K562 (cell line): ENCODE measurements at regions not wholly inside any gene's neighbourhood (a gene's known extent, or its start where the extent isn't known, plus 50 kb on each side); places are given as distances from the start of the nearest gene placed in this dataset.
A peak's percentile ranks its signal among the peaks of the same experiment; 100 is the strongest.

Source experiments
- ATAC-seq: fragments of 200-7000 bp; cut with Tn5 transposase; 3 replicates; pipeline ENCODE4 v1.9.1; 2020; ENCODE audit warnings: moderate library complexity
- BruUV-seq: library from RNA; stranded (reverse); fragments of 400-500 nt; replicated peaks from 2 replicates; lab custom pipeline; 2021; lab: Mats Ljungman, UMichigan
- CTCF ChIA-PET: fragments of 300-600 bp; formaldehyde crosslinking; extraction: SDS; loops from one replicate; lab custom pipeline; 2021; ENCODE audit warnings: low intra/inter-chr PET ratio; lab: Yijun Ruan, JAX
- POLR2A ChIA-PET: fragments of 300-600, 350-650 bp; sonication (Branson Sonifier 250); formaldehyde crosslinking; extraction: SDS; loops from one replicate; lab custom pipeline; 2021; ENCODE audit warnings: antibody characterized with exemption, inconsistent platforms; lab: Yijun Ruan, JAX
- DNase-seq, 4 experiments: peaks; one replicate each; pipeline versions ENCODE4 v3.0.0 to v3.0.0-alpha.2; 2011 to 2018; ENCODE audit warnings: low spot score in 3 of 4, mixed read lengths in 3 of 4; ENCODE audit errors: extremely low read depth in 1 of 4
- FAIRE-seq: peaks from 2 replicates; lab custom pipeline; 2011; peaks lifted over from hg19 to GRCh38; lab: Jason Lieb, UNC
- H2AFZ ChIP-seq: 2 replicates; pipeline ENCODE4 v1.6.0; 2011; ENCODE audit warnings: low read depth, low read length, control low read depth, inconsistent platforms
- H3K27ac ChIP-seq: fragments of 200-600 bp; 3 replicates; pipeline ENCODE4 v1.8.0; 2011; ENCODE audit warnings: low read depth, mild to moderate bottlenecking, control low read depth, inconsistent platforms, low read length, moderate library complexity, mixed read lengths; ENCODE audit errors: extremely low read depth
- H3K27me3 ChIP-seq, 2 experiments: fragments of 300-600 bp in 1 of 2; 2 replicates in 1 of 2; 3 replicates in 1 of 2; pipeline versions ENCODE4 v1.6.0 to v1.8.0; 2011; ENCODE audit warnings: inconsistent platforms in 2 of 2, low read length in 2 of 2, mild to moderate bottlenecking in 1 of 2, mixed read lengths in 1 of 2, moderate library complexity in 1 of 2; ENCODE audit not compliant: control insufficient read depth in 2 of 2, insufficient read depth in 2 of 2
- H3K36me3 ChIP-seq: fragments of 300-600 bp; 3 replicates; pipeline ENCODE4 v1.8.0; 2011; ENCODE audit warnings: mild to moderate bottlenecking, low read length, inconsistent platforms; ENCODE audit not compliant: control insufficient read depth, insufficient read depth
- H3K4me1 ChIP-seq, 2 experiments: fragments of 200-600 bp in 1 of 2; replicated peaks in 1 of 2; 2 replicates in 1 of 2; 3 replicates in 1 of 2; pipeline versions ENCODE4 v1.5.1 to v1.8.0; 2011; ENCODE audit warnings: inconsistent platforms in 2 of 2, low read length in 2 of 2, mild to moderate bottlenecking in 1 of 2, mixed read lengths in 1 of 2, moderate library complexity in 1 of 2; ENCODE audit not compliant: control insufficient read depth in 2 of 2, insufficient read depth in 2 of 2
- H3K4me2 ChIP-seq: 2 replicates; pipeline ENCODE4 v1.6.1; 2011; ENCODE audit warnings: low read length, control low read depth, inconsistent platforms, mixed read lengths; ENCODE audit not compliant: insufficient read depth
- H3K4me3 ChIP-seq: fragments of 200-600 bp; sonication (generic), shearing (Covaris generic); 2 replicates; pipeline ENCODE4 v1.5.1; 2016; ENCODE audit warnings: control low read depth, inconsistent platforms
- H3K79me2 ChIP-seq: fragments of 200-600 bp; 3 replicates; pipeline ENCODE4 v1.8.0; 2011; ENCODE audit warnings: low read length, inconsistent platforms; ENCODE audit not compliant: control insufficient read depth, insufficient read depth
- H3K9ac ChIP-seq, 2 experiments: 2 replicates each; pipeline versions ENCODE4 v1.6.0 to v1.6.1; 2011; ENCODE audit warnings: low read depth in 2 of 2, low read length in 2 of 2, control low read depth in 1 of 2, inconsistent platforms in 1 of 2, mild to moderate bottlenecking in 1 of 2, mixed read lengths in 1 of 2; ENCODE audit not compliant: insufficient read depth in 1 of 2
- H3K9me1 ChIP-seq: one replicate; pipeline ENCODE4 v1.6.0; 2011; ENCODE audit warnings: inconsistent platforms, mild to moderate bottlenecking, low read length, moderate library complexity; ENCODE audit not compliant: control insufficient read depth, insufficient read depth
- H3K9me3 ChIP-seq: replicated peaks from 2 replicates; pipeline ENCODE4 v1.5.1; 2011; ENCODE audit warnings: low read depth, low read length, inconsistent platforms; ENCODE audit not compliant: control insufficient read depth, insufficient read depth
- H4K20me1 ChIP-seq: replicated peaks from 2 replicates; pipeline ENCODE4 v1.6.1; 2011; ENCODE audit warnings: low read length, inconsistent platforms, mixed read lengths; ENCODE audit not compliant: control insufficient read depth, insufficient read depth
- ETV1 ChIP-seq: fragments of 450-650 bp; conservative IDR thresholded peaks from 2 replicates; pipeline ENCODE4 v1.6.1; 2016; ENCODE audit warnings: missing genetic modification characterization, control low read depth, low read depth, missing compliant biosample characterization
- PURB ChIP-seq: sonication (generic); formaldehyde crosslinking; IDR thresholded peaks from 2 replicates; pipeline ENCODE4 v1.9.0; 2021; ENCODE audit warnings: low read depth, mild to moderate bottlenecking, missing genetic modification reagents
- RBM34 ChIP-seq: fragments of 200-400 bp; formaldehyde crosslinking; IDR thresholded peaks from 2 replicates; pipeline ENCODE4 v1.6.1; 2018; ENCODE audit warnings: low read length, borderline replicate concordance; ENCODE audit not compliant: insufficient read depth
- RUNX1 ChIP-seq: sonication (generic); IDR thresholded peaks from 2 replicates; pipeline ENCODE4 v1.6.1; 2016; ENCODE audit warnings: antibody characterized with exemption, low read depth
- ZNF586 ChIP-seq: fragments of 450-650 bp; formaldehyde crosslinking; conservative IDR thresholded peaks from 2 replicates; pipeline ENCODE4 v1.4.0; 2020; ENCODE audit warnings: mild to moderate bottlenecking, moderate library complexity
- ZNF707 ChIP-seq: fragments of 250-450 bp; sonication (Bioruptor Pico); conservative IDR thresholded peaks from 2 replicates; pipeline ENCODE4 v1.8.0; 2022; ENCODE audit warnings: inconsistent platforms, mild to moderate bottlenecking, moderate library complexity
- WGBS: fragments of 100-300 bp; shearing (Covaris generic); methylation state at CpG from one replicate; pipeline ENCODE4 v1.1.6; 2016; ENCODE audit warnings: low coverage, mixed read lengths; ENCODE audit not compliant: insufficient coverage; ENCODE audit errors: missing lambda C conversion rate; 5-methylcytosine and 5-hydroxymethylcytosine counted together
- in situ Hi-C: fragments of 300-500 bp; cut with MboI; formaldehyde crosslinking; loops from 4 replicates; pipeline ENCODE4 v1.15.0; 2018; ENCODE audit warnings: inconsistent platforms, mixed read lengths
- intact Hi-C: fragments of 100-400 bp; cut with micrococcal nuclease; formaldehyde crosslinking; loops from 2 replicates; pipeline ENCODE4 v1.14.2; 2022
- TF ChIP-seq, protein P1 (sequence below): fragments of 250-450 bp; sonication (Bioruptor Pico); IDR thresholded peaks from 2 replicates; pipeline ENCODE4 v1.4.0; 2020; ENCODE audit warnings: mild to moderate bottlenecking, moderate library complexity
- TF ChIP-seq, protein P2 (sequence below): fragments of 450-650 bp; formaldehyde crosslinking; IDR thresholded peaks from 2 replicates; pipeline ENCODE4 v1.4.0; 2020; ENCODE audit warnings: mild to moderate bottlenecking, mixed read lengths

DNA sequence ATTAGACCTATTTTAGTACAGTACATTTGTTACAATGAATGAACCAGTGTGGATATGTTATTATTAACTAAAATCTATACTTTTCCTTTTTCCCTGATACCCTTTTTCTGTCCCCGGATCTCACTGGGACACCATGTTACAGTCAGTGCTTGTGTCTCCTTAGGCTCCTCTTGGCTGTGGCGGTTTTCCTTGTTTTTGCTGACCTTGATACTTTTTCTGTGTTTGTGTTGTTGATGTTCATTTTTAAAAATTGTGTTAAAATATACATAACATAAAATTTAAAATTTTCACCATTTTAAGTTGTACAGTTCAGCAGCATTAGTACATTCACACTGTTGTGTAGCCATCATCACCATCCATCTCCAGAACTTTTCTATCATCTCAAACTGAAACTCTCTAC is 54.2 kb upstream of the OSBPL3 start (continued):
- TF ChIP-seq ZNF586 (CRISPR knock-in tag), result no peak
- TF ChIP-seq ETV1 (tag), result no peak

DNA sequence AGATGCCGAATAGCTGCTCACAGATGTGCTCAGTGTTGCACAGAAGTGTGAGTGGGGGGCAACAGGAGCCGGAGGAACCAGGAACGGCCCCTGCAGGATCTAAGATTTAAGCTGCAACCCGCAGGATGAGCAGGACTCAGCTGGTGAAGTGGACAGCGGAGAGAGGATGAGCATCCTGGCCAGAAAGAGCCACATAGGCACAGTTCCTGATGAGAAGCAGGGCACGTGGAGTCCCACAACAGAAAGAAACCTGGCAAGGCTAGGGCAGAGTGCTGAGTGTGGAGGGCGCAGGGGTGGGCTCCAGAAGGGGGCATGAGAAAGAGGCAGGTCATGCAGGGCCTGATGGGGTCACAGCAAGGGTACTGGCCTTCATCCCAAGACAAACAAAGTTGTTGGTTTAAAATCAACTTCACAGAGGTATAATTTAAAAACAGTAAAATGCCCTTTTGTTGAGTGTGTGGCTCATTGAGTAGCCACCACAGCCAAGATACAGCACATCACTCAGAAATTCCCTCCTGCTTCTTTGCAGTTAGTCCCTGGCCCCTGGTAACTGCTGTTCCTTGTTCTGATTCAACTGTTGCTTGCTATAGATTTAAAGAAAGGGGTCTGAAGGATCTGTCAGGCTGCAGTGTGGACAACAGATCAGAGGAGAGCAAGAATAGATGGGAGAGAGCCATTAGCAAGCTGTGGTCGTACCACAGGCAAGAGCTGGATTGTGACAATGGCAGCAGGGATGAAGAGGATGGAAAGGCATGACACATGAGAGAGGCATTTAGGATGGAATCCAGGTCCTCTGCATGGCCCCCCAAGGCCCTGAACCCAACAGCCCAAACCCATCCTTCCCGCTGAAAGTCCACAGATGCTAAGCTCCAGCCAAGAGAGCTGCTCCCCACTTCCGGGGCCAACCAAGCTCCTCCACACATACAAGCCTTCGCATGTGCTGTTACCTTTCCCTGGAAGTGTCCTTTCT is 53.1 kb upstream of the OSBPL3 start:
- WGBS, result 12% methylated on average over 11 of the region's 11 CpGs
- Histone ChIP-seq H3K9ac (no peak overlapping the region), H4K20me1 (no peaks in the 10 kb centered on the region), H3K4me2 (no peak overlapping the region), H3K4me3 (no peak overlapping the region), H3K79me2 (no peaks in the 10 kb centered on the region), H3K9me1 (no peaks in the 10 kb centered on the region), H3K36me3 (no peaks in the 10 kb centered on the region), H3K27ac (no peak overlapping the region), H3K27me3 (peaks cover 0 to 15% of the 10 kb centered on the region in 2 experiments; a peak in 3 of 5 replicates), H3K4me1 (peaks cover 4 to 16% of the 10 kb centered on the region in 2 experiments; a peak in 3 of 5 replicates), H2AFZ (no peak overlapping the region), H3K9me3 (no peaks in the 10 kb centered on the region)
- ChIA-PET POLR2A (interaction anchor here (0.7 to 1.7 kb wide), 3 partner anchors 10 to 459 kb away, joined by 3 to 4 read pairs (median 3); no protein-coding TSS in a partner anchor), CTCF (no interaction called here)
- intact Hi-C loops, result no loop called here
- peak; percentile 15 for FAIRE-seq
- ATAC-seq, result 0 out of 3 replicates have a peak, but pooled peaks have one; percentile 28
- no TSS peak for BruUV-seq
- in situ Hi-C loops, result no loop called here
- DNase-seq, result no peak
- TF ChIP-seq ZNF707 (CRISPR knock-in tag), result no peak
- TF ChIP-seq PURB (CRISPR knock-in tag), result no peak
- TF ChIP-seq, protein P1, sequence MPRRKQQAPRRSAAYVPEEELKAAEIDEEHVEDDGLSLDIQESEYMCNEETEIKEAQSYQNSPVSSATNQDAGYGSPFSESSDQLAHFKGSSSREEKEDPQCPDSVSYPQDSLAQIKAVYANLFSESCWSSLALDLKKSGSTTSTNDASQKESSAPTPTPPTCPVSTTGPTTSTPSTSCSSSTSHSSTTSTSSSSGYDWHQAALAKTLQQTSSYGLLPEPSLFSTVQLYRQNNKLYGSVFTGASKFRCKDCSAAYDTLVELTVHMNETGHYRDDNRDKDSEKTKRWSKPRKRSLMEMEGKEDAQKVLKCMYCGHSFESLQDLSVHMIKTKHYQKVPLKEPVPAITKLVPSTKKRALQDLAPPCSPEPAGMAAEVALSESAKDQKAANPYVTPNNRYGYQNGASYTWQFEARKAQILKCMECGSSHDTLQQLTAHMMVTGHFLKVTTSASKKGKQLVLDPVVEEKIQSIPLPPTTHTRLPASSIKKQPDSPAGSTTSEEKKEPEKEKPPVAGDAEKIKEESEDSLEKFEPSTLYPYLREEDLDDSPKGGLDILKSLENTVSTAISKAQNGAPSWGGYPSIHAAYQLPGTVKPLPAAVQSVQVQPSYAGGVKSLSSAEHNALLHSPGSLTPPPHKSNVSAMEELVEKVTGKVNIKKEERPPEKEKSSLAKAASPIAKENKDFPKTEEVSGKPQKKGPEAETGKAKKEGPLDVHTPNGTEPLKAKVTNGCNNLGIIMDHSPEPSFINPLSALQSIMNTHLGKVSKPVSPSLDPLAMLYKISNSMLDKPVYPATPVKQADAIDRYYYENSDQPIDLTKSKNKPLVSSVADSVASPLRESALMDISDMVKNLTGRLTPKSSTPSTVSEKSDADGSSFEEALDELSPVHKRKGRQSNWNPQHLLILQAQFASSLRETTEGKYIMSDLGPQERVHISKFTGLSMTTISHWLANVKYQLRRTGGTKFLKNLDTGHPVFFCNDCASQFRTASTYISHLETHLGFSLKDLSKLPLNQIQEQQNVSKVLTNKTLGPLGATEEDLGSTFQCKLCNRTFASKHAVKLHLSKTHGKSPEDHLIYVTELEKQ (CRISPR knock-in tag), result no peak
- TF ChIP-seq RUNX1, result no peak
- TF ChIP-seq, protein P2, sequence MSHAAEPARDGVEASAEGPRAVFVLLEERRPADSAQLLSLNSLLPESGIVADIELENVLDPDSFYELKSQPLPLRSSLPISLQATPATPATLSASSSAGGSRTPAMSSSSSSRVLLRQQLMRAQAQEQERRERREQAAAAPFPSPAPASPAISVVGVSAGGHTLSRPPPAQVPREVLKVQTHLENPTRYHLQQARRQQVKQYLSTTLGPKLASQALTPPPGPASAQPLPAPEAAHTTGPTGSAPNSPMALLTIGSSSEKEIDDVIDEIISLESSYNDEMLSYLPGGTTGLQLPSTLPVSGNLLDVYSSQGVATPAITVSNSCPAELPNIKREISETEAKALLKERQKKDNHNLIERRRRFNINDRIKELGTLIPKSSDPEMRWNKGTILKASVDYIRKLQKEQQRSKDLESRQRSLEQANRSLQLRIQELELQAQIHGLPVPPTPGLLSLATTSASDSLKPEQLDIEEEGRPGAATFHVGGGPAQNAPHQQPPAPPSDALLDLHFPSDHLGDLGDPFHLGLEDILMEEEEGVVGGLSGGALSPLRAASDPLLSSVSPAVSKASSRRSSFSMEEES (CRISPR knock-in tag), result no peak
- TF ChIP-seq RBM34, result no peak
